Erythroblast (primary cell): ENCODE measurements at regions not wholly inside any gene's neighbourhood (a gene's known extent, or its start where the extent isn't known, plus 50 kb on each side); places are given as distances from the start of the nearest gene placed in this dataset.
A peak's percentile ranks its signal among the peaks of the same experiment; 100 is the strongest.

ENCODE experiments used
- DNase-seq, 2 experiments: peaks; one replicate each; lab custom pipeline; 2025; lab: John Stamatoyannopoulos, UW
- GATA1 ChIP-seq: IDR thresholded peaks from 2 replicates; pipeline ENCODE4 v1.6.1; 2011; ENCODE audit warnings: low read depth, mild to moderate bottlenecking, control low read depth, low read length, moderate library complexity
- POLR2A ChIP-seq: IDR thresholded peaks from 2 replicates; pipeline ENCODE4 v1.6.1; 2011; ENCODE audit warnings: mild to moderate bottlenecking, low read length

DNA sequence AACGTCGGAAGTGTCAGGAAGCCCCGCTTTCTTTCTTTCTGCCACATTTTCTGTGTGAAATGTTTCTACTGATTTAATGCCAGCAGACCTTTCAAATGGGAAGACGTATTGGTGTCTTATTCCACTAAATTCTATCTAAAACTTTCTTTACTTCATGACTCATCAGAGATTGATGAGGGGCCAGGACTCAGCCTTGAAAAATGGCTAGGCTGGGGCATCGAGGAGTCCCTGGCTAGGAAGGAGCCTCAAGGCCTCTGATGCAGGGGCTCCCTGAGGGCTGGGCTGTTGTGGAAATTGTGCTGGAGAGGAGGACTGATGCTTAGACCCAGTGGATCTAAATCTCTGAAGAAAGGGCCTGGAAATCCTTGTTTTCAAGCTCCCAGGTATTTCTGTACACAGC is 192.8 kb upstream of the PDE10A start:
- TF ChIP-seq GATA1 (no peak), POLR2A (no peak)
- DNase-seq, result no peak

DNA sequence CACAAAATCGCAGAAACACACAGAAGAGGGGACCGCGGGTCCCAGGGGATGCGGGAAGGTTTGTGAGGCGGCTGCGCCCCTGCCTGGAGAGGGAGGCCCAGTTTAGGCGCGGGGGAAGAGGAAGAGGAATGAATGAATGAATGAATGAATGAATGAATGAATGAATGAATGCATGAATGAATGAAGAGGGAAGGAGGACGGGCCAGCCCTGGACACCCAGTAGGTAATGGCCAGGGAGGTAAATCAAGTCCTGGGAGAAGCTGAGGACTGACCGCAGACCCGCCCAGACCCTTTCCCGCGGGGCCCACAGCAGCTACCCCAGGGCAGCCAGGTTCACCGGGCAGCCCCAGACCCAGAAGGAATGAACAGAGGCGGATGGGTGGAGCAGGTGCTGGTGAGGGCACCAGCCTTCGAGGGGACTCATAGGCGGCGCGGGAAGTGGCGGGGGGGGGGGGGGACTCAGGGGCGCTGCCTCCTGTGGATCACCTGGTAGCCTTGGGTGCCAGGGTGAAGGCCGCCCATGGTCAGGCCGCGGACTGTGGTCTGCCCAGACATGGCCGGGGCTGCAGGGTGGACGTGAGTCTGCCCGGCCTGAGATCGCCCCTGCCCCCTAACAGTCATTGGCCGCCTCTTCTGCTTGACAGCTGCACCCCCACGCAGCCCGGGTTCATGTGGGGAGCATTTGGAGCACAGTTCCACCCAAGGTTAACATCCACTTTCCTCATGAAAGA is 192.0 kb upstream of the PDE10A start:
- no peak for DNase-seq
- TF ChIP-seq POLR2A (no peak), GATA1 (no peak)

DNA sequence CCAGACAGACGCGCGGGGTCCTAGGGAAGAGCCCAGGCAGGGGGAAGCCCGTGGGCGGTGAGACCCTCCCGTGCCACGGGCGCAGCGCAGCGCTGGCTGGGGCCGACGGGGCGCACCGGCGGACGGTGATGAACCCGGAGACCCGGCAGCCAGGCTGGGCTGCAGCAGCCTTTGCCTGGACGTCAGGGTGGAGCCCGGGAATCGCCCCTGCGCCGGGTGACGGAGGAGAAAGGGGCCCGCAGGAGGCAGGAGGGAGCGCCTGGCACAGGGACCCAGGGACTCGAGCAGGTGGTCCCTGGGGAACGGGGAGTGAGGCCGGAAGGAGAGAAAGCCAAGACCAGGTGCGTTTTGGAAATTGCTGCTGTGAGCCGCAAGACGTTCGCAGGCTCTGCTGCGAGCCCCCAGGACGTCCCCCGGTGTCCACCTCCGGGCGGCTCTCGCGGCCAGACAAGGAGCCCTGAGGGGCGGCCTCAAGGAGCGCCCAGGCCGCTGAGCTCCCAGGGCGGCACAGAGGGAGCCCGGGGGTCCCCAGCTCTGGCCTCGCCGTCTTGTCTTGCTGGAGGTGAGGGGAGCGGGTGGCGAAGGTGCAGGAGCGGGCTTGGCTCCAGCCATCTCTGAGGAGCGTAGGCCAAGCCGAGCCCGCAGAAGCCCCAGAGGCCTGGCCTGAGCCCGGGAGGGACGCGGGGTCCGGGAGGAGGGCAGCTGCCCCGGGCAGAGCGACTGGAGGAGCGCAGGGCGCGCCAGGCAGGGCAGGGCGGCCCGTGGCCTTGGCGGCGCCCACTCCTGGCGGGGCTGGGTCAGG is 191.2 kb upstream of the PDE10A start:
- DNase-seq, result no peak
- TF ChIP-seq POLR2A, result no peak
- no peak for TF ChIP-seq GATA1

DNA sequence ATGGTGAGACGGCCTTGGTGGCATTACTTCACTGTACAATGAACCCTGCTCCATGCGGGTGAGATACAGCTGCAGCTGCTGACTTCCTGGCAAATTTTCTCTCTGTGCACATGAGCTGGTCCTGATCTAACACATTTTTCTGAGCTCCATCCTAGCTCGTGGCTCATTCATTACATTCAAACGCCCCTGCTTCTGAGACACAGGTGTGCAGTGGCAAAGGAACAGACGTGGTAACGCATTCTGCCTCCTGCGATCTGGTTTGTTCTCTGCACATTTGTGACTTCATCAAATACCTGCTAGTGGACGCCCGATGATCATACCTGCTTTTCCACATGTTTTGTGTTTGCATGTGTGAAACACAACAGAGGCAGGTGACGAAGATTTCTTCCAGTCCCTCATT is 189.6 kb upstream of the PDE10A start:
- TF ChIP-seq POLR2A, result no peak
- TF ChIP-seq GATA1, result no peak
- no peak for DNase-seq

DNA sequence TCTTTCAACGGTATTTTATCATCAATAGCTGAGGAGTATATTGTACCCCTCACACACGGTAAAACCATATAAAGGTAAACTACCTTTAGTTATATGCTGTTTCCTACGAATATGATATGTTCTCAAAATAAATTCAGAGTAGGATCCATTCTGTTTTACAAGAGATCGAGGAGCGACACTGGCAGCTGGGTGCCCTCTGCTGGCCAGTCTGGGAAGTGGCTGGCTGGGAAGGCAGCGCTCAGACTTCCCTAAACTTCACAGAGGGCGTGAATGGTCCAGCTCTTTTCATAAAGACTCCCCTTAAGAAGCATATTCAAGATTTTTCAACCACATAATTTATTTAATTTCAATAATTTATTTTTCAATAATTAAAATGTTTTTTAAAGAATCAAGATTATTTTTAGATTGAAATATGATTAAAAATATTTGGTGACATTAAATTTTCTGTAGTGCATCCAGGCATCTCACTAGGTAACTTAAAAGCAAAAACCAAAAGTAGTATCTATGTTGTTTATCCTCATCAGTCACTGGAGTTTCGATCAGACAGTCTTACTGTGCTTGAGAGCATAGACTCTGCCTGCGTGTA is 187.5 kb upstream of the PDE10A start:
- TF ChIP-seq POLR2A (no peak), GATA1 (no peak)
- DNase-seq, result peak; percentile 32 to 62

DNA sequence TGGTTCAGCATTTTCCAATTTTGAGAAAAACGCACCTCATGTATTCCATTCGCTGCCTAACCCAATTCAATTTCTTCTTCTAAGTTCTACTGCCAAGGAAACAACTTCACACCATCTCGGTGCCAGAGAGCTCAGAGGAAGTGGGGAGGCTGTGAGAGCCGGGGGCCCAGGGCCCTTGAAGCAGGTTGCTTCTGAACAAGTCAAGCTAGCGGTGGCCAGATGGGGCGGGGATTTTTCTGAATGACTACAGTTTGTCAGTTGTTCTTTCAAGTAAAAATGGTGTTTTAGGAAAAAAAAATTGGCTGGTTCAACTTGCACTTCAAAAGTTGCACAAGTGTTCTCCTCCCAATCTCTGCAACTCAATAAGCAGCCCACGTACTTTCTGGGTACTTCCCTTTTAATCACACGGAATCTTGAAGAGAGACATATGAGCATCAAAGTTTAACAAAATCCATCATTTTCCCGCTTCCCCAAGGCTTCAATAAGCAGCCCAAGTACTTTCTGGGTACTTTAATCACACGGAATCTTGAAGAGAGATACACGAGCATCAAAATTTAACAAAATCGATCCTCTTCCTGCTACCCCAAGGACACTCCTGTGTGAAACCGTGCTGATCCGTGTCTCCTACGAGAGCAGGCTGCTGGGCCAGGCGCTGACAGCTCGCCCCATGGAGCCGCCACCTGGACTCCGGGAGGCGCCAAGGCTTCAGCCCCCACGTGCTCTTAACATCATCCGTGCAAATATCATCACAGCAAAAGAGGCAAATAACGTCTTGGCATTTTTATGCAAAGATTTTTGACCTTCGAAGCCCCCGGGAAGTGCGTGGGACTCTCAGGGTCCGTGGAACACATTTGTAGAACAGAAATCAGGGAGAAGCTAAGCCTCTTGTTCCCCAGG is 186.7 kb upstream of the PDE10A start:
- DNase-seq, result no peak
- TF ChIP-seq POLR2A (no peak), GATA1 (no peak)

DNA sequence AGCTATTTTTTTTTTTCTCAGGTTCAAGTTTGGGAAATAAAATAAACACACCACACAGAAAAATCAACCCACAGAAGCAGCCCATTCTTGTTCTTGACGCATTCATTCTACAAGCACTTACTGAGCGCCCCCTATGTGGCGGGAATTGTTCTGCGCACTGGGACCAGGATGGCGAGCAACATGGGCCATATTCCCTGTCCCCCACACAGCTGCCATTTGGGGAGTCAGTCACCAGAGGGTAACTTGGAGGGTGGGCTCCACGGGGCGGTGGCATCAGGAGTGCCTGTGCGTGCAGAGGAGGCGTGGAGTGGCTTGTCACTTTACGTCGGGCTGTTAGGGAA is 185.0 kb upstream of the PDE10A start:
- DNase-seq, result no peak
- TF ChIP-seq GATA1 (no peak), POLR2A (no peak)

DNA sequence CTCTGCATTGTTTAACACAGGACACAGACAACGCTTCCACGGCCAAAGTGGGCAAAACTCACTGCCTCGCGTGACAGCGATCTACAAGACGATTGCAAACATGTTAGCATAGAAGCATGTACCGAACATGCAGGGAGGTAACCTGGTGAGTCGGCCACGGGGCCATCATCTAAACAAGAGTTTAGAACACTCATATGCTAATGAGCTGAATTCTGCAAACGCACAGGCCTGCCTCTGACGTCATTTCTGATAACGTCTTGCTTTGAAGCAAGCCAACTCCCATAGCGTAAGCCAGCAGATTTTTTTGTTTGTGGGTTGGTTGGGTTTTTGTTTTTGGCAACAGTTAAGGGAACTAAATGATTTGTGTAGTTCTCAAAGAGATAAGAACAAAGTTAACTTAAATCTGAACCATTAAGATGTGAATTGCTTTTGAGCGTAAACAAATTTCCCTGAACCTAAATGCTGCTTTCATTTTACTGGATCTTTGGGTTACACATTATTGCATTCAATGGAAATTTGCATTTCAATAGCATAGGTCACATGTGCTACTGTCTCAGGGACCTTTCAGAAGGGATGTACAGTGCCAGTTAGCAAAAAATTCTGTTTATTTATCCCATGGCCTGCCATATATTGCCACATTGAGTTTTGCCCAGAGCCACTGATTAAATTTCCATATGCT is 184.5 kb upstream of the PDE10A start:
- peak in 1 of 2 experiments; percentile 28 for DNase-seq
- TF ChIP-seq GATA1, result no peak
- no peak for TF ChIP-seq POLR2A

DNA sequence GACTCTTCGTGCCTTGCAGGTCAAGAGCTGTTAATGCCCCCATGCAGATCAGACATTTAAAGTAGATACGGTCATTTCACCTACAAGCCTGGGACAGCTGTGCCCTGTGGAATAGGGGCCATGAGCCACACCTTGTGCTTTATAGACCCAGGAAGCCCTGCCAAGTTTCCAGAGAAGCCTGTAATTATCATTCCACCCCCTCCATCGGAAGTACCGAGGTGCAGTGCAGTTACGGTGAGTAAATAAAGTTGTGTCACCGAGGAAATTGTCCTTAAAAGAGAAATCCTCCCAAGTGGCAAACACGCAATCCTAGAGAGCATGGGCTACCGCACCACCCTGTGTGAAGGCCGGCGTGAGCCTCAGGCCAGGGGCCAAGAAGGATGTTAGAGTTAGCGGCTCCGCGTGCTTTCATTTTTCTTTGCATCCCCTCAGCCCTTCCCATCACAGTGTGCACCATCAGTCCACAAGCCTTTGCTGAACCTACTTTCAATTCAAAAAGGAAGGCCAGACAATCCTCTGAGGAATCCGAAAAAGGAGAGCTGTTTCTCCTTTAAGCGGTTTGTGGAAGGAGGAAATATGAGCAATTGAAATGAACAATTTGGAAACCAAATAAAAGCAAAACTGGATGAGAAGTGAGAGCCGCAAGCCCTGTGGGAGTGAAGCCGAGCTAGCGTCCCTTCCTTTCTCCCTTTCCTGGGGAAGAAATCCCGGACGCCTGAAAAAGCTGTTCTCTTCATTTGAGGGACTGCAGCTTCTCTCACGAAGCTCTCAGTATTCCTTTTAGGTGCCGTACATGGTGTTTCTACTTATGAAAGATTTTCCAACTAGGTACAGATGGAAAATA is 183.3 kb upstream of the PDE10A start:
- DNase-seq, result no peak
- no peak for TF ChIP-seq POLR2A
- no peak for TF ChIP-seq GATA1

DNA sequence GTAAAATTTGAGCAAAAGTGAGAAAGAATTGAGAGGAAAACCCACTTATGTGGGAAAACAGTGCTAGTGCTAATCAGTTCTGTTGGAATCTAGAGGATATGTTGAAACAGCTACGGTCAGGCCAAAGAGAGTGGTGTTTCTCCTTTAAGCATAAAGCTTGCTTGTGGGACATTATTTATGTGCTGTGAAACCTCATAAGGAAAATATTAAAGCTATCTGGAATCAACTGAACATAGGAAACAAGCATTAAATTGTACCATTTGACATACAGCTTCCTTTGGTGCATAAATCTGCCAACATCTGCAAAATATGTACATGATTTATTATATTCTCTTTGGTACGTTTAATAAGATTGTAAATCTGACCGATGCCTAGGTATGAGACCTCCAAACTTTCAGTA is 182.5 kb upstream of the PDE10A start:
- no peak for TF ChIP-seq POLR2A
- TF ChIP-seq GATA1, result no peak
- DNase-seq, result no peak

DNA sequence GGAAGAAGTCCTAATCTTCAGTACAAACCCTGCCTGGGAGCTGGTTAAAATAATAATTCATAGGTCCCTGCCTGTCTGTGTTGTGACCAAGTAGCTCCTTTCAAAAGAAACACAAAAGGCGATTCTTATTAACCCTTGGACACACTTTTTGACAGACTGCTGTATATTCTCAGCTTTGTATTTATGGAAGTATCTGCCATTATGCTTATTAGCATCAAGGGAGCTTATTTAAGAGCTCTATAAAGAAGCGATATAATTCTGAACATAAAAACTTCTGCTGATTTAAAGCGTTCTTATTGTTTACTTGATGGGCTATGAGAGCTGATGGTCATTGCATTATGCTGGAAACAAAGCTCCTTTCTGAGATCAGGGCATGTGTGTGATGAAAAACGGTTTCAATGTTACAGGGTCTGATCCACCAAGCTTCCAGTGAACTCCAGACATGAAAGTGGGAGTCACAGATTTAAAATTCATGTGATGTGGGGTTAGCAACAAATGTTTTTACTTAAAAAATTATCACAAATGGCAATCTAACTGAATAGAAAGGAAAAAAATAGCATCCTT is 181.8 kb upstream of the PDE10A start:
- no peak for DNase-seq
- TF ChIP-seq POLR2A, result no peak
- TF ChIP-seq GATA1, result no peak

DNA sequence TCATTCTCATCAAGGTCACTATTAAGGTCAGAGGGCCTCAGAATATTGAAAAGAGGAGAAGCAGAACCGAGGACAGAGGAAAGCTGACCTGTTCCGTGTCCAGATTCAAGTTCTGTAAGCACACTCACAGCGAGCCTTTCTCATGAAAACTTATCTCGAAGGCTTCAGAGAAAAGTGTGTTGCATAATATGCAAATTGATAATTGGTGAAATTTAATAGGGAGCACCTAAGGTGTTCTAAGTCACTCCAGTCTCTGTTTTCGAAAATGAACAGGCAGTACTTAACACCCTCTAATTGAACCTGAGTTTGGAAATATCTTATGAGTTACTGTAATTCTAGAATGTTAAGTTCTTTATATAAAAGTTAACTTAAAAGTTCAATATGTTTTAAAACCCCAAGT is 181.2 kb upstream of the PDE10A start:
- DNase-seq, result no peak
- no peak for TF ChIP-seq GATA1
